CD1c-positive myeloid dendritic cell (primary cell): ENCODE measurements at regions not wholly inside any gene's neighbourhood (a gene's known extent, or its start where the extent isn't known, plus 50 kb on each side); places are given as distances from the start of the nearest gene placed in this dataset.
A peak's percentile ranks its signal among the peaks of the same experiment; 100 is the strongest.
"Not testable (repeated sequence)": the region's sequence is repeated elsewhere in the genome, so short reads cannot be mapped to it uniquely, and the experiment has no call there.

Experiments used
- DNase-seq: peaks from one replicate; pipeline ENCODE4 v3.0.0-alpha.2; 2016; ENCODE audit errors: extremely low spot score

- DNase-seq = no peak
Observed at GRCh38 chr3:27661797-27662196, 60.3 kb downstream of the EOMES start.

- peak; percentile 63 for DNase-seq
Observed at GRCh38 chr3:27659279-27660021, 62.7 kb downstream of the EOMES start.

GRCh38 chr3:27658741-27659140 is 63.4 kb downstream of the EOMES start:
- DNase-seq = no peak

- DNase-seq = no peak
Observed at GRCh38 chr3:27657871-27658270, 64.3 kb downstream of the EOMES start.

- no peak for DNase-seq
Observed at GRCh38 chr3:27657404-27657803, 64.7 kb downstream of the EOMES start.

GRCh38 chr3:27656790-27657189 is 65.3 kb downstream of the EOMES start:
- DNase-seq = no peak

- DNase-seq = no peak
Observed at GRCh38 chr3:27655547-27655946, 66.6 kb downstream of the EOMES start.

GRCh38 chr3:27653803-27654558 is 68.1 kb downstream of the EOMES start:
- no peak for DNase-seq

- no peak for DNase-seq
Observed at GRCh38 chr3:27649277-27649676, 72.8 kb downstream of the EOMES start.

GRCh38 chr3:27646896-27647295 is 75.2 kb downstream of the EOMES start:
- DNase-seq = no peak

GRCh38 chr3:27644941-27645340 is 77.2 kb downstream of the EOMES start:
- DNase-seq = no peak

GRCh38 chr3:27643355-27643754 is 78.8 kb downstream of the EOMES start:
- DNase-seq = no peak

GRCh38 chr3:27642796-27643195 is 79.3 kb downstream of the EOMES start:
- no peak for DNase-seq

- DNase-seq = no peak
Observed at GRCh38 chr3:27641888-27642601, 80.1 kb downstream of the EOMES start.

- no peak for DNase-seq
Observed at GRCh38 chr3:27641271-27641800, 80.8 kb downstream of the EOMES start.

- DNase-seq = peak; percentile 8
Observed at GRCh38 chr3:27639271-27639670, 82.9 kb downstream of the EOMES start.

- no peak for DNase-seq
Observed at GRCh38 chr3:27638594-27638993, 83.5 kb downstream of the EOMES start.

- DNase-seq = no peak
Observed at GRCh38 chr3:27637346-27637995, 84.7 kb downstream of the EOMES start.

- not testable (repeated sequence) for DNase-seq
Observed at GRCh38 chr3:27635006-27635405, 87.1 kb downstream of the EOMES start.

- DNase-seq = peak; percentile 41
Observed at GRCh38 chr3:27633224-27633545, 88.9 kb downstream of the EOMES start.

GRCh38 chr3:27632431-27633223 is 89.5 kb downstream of the EOMES start:
- DNase-seq = peak; percentile 29
